GM21717 (cell line): ENCODE measurements at regions not wholly inside any gene's neighbourhood (a gene's known extent, or its start where the extent isn't known, plus 50 kb on each side); places are given as distances from the start of the nearest gene placed in this dataset.
"Not testable (repeated sequence)": the region's sequence is repeated elsewhere in the genome, so short reads cannot be mapped to it uniquely, and the experiment has no call there.

ENCODE experiments used
- ATAC-seq: cut with Tn5 transposase; IDR thresholded peaks from one replicate; pipeline ENCODE4 v1.9.1; 2021; ENCODE audit warnings: mild to moderate bottlenecking, moderate library complexity; ENCODE audit not compliant: unreplicated experiment

DNA sequence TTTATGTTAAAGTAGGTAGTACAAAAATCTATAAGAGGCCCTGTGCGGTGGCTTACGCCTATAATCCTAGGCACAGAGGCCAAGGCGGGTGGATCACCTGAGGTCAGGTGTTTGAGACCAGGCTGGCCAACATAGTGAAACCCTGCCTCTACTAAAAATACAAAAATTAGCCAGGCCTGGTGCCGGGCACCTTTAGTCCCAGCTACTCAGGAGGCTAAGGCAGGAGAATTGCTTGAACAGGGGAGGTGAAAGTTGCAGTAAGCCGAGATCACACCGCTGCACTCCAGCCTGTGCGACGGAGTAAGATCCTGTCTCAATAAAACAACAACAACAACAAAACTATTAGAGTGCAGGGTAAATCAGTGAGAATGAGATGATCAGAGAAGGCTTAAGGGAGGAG lies 634.5 kb downstream of the NR2F1-AS1 start:
- ATAC-seq, result no peak

DNA sequence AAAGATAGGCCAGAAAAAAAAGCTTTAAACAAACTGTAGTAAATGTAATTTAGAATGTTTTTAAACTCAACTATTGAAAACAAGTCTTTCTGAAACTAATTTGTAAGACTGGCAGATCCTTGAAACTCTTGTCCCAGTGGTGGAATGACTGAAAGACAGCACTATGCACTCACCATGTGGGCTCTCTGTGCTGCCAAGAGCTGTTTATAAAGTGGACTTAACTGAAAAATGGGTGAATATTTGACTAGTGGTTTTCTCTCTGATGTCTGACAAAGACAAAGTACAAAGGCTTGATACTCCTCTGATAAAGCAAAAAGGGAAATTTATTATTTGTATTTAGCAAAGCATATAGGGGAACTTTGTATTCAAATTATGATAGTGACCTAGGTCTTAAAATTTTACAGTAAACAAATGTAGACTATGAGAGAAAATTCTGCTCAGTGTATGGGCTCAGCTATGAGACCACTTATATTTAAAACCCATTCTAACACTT lies 635.4 kb downstream of the NR2F1-AS1 start:
- no peak for ATAC-seq

- ATAC-seq, result no peak
Observed at GRCh38 chr5:92944903-92945604, 636.0 kb downstream of the NR2F1-AS1 start.

- no peak for ATAC-seq
Observed at GRCh38 chr5:92944337-92944736, 636.7 kb downstream of the NR2F1-AS1 start.

GRCh38 chr5:92942762-92943161 lies 638.3 kb downstream of the NR2F1-AS1 start:
- ATAC-seq, result no peak

- ATAC-seq, result no peak
Observed at GRCh38 chr5:92941806-92942205, 639.2 kb downstream of the NR2F1-AS1 start.

DNA sequence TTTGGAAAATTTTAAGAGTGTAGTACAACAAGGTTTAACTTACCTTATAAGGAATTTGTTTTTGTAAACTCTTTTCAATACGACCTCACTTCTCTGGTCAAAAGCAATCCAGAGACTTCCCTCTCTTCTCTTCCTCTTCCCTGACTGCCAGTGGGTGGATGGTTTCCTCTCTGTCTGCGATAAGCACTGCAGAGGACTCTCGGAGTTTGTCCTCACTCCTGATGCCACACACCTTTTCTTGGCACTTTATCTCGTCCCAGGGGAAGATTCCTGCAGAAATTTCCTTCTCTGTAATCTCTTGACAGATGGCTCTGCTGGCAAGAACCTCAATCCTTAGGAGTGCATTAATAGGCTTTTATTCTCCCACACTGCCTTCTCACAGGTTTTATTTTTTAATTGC lies 641.6 kb downstream of the NR2F1-AS1 start:
- no peak for ATAC-seq

- not testable (repeated sequence) for ATAC-seq
Observed at GRCh38 chr5:92937396-92937795, 643.6 kb downstream of the NR2F1-AS1 start.

DNA sequence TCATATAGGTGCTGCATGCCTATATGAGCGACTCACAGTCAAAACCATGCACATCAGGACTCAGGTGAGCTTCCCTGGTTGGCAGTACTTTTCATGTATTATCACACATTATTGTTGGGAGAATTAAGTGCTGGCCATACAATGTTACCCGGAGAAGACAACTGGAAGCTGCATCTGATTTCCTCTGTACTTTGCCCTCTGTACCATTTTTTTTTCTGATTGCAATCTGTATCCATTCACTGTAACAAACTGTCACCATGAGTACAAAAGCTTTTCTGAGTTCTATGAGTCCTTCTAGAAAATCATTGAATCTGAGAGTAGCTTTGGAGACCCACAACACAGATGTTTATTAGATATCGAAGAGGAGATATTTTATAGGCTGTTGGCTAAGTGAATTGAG lies 651.0 kb downstream of the NR2F1-AS1 start:
- no peak for ATAC-seq

DNA sequence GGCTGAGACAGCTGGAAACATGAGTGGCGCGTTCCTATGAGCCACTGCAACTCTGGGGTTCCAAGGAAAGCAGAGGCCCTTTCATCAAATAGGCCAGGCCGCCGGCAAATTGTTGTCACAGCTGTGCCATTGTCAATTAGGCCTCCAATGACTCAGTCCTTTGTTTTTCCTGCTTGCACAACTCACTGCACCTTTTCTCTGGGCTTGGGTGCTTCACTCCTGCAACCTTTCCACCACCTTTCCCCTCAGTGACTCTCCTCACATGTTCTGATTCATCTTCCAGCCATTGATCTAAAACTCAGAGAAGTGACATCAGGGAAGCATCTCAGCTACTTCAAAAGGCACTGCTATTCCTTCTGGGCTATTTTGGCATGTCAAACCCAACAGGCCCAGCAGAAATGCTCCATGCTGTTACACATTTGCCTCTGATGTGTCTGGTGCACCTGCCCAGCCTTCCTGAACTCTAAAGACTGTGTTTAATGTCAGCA lies 653.7 kb downstream of the NR2F1-AS1 start:
- ATAC-seq, result no peak

GRCh38 chr5:92923885-92924284 lies 657.1 kb downstream of the NR2F1-AS1 start:
- ATAC-seq, result no peak

DNA sequence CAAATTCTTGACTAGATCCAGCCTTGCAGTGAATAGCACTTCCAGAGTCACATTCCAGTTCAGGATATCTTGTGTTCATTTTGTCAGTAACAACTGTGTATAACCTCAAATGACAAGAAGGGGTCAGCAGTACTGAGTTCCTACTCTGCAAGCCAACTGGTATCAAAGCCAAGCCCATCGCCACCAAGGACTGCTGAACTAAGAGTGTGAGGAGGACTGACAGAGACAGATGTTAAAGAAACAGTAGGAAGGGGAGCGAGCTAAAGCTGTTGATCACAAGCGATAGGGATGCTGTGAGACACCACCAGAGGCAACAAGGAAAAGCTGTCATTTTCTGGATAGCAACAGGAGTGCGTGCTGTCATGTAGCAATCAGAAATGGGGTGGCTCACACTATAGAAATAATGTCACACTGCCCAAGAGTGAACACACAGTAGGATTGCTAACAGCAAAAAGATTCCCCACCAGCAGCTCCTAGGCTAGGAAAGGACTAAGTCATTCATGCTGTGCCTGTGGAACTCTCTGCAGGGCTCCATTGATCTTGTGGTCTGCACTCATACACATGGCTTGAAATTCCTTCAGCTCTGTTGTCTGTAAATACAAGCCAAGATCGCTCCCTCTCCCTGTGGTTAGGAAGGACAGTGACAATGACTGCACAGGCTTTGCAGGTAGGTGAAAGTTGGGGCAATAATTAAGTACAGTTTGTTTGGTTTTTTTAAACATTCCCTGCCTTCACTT lies 658.6 kb downstream of the NR2F1-AS1 start:
- ATAC-seq, result no peak

- no peak for ATAC-seq
Observed at GRCh38 chr5:92917044-92917443, 664.0 kb downstream of the NR2F1-AS1 start.

DNA sequence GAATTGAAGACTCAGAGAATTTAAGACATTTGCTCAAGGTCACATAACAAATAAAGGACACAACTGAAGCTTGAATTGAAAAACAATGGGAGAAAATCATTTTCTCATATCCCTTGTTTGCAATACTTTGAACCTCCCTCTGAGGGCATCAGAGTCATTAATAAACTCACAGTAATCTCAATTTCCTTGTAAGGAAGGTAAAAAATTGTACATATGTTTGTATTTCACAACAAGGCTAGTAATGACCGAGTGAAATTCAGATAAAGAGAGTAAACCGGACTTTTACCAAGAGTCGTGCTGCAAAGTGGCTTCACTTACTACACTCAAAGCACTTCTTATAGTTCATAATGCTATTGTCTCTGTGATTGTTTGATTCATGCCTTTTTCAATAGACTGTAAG lies 665.0 kb downstream of the NR2F1-AS1 start:
- no peak for ATAC-seq

GRCh38 chr5:92912283-92912682 lies 668.7 kb downstream of the NR2F1-AS1 start:
- ATAC-seq, result no peak

DNA sequence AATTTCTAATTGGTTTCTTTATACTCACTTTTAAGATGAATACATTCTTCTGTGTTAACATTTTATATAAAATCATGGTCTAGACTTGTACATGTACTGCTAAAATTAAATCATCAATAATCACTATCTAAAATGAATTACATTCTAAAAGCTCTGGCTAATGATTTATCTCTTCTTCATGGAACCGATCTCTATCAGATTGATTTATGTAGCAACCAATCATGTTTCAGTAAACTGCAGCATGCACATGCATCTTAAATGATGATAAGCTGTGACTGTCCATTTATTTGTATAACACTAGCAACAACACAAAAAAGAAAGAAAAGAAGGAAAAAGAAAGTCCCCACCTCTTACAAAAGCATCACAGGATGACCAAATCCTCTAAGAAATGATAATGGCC lies 669.2 kb downstream of the NR2F1-AS1 start:
- ATAC-seq, result no peak

- ATAC-seq, result no peak
Observed at GRCh38 chr5:92911293-92911692, 669.7 kb downstream of the NR2F1-AS1 start.

DNA sequence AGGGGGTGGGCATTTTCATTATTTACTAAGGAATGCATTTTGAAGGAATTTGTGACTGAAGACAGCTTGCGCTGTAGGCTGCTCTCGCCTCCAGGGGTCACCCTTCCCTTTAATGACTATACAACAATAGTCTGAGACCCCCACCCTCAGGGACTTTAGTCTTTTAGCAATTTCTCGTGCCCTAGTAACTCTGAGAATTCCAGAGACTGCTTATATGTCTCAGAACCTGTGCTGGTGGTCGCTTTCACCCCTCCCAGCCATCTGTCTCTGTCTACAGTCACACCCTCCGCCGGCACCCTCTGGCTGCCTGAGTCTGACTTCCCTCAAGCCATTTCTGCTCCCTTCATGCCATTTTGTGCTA lies 671.4 kb downstream of the NR2F1-AS1 start:
- no peak for ATAC-seq

- no peak for ATAC-seq
Observed at GRCh38 chr5:92908952-92909601, 671.9 kb downstream of the NR2F1-AS1 start.

- ATAC-seq, result peak; percentile 73
Observed at GRCh38 chr5:92907938-92908606, 672.9 kb downstream of the NR2F1-AS1 start.

GRCh38 chr5:92906798-92907376 lies 674.1 kb downstream of the NR2F1-AS1 start:
- no peak for ATAC-seq
